Left ventricle myocardium superior (tissue), 1 donor: ENCODE measurements at regions not wholly inside any gene's neighbourhood (a gene's known extent, or its start where the extent isn't known, plus 50 kb on each side); places are given as distances from the start of the nearest gene placed in this dataset.
"Not testable (repeated sequence)": the region's sequence is repeated elsewhere in the genome, so short reads cannot be mapped to it uniquely, and the experiment has no call there.

Experiments used
- ATAC-seq: fragments of 200-7000 bp; cut with Tn5 transposase; one replicate; pipeline ENCODE4 v1.9.1; 2020; ENCODE audit warnings: mild to moderate bottlenecking, moderate library complexity
- DNase-seq: peaks from one replicate; pipeline ENCODE4 v3.0.0-alpha.2; 2020
- intact Hi-C: fragments of 100-400 bp; cut with micrococcal nuclease; formaldehyde crosslinking; loops from one replicate; pipeline ENCODE4 v1.11.0; 2022
- donor health status: DM: no; HTN: yes; CAD: no; lungs with severe emphysema.

DNA sequence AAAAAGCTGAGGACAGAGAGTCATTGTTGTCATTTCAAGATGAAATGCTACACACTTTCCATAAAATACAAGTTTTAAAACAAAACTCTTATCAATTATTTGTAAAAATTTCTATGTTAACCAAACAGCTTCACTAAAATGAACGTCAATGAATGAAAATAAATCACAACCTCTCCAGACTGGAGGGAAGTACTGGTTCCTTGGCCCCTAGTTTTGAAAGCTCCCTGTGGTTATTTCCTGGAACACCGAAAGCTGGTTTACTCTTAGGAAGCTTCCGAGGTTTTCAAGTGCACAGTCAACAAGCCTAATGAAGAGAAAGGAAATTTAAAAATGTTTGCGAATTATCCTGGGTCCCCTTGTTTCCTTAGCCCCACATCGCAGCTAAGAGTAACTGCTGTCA lies 191.1 kb upstream of the TTC29 start:
- intact Hi-C loops: no loop called here
- no peak for ATAC-seq
- no peak for DNase-seq

DNA sequence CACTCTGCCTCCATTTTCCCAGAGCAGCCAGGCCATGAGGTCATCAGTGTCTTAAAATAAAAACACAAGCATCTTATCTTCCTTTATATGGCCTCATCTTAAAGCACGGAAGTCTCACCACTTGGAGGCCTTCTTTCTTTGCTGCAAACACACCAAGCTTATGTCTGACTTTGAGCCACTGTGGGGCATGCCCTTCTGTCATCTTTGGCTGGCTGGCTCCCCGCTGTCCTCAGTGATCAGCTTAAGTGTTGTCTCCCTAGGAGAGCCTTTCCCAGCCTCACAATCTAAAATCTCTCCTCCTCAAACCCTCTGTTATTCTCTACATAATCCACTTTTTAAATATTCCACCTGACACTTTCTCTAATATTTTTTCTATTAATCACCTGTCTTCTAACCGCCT lies 191.6 kb upstream of the TTC29 start:
- ATAC-seq: no peak
- intact Hi-C loops: no loop called here
- no peak for DNase-seq

DNA sequence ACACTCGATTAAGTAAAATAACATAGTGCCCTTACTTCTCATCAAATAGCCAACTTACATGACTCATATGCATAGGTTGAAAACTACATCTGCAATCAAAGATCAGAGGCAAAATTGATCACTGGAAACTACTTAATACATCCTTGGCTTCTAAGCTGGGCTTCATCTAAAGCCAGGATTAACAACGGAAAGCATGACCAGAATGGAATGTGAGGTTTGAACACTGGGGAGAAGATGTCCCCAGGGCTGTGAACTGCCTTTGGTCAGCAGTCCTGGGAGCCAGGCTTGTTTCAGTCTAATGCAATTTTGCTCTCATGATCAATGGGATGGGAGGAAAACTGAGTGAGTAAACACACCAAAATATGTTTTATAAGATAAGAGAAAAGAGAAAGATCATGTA lies 192.5 kb upstream of the TTC29 start:
- intact Hi-C loops: no loop called here
- DNase-seq: no peak
- ATAC-seq: no peak

DNA sequence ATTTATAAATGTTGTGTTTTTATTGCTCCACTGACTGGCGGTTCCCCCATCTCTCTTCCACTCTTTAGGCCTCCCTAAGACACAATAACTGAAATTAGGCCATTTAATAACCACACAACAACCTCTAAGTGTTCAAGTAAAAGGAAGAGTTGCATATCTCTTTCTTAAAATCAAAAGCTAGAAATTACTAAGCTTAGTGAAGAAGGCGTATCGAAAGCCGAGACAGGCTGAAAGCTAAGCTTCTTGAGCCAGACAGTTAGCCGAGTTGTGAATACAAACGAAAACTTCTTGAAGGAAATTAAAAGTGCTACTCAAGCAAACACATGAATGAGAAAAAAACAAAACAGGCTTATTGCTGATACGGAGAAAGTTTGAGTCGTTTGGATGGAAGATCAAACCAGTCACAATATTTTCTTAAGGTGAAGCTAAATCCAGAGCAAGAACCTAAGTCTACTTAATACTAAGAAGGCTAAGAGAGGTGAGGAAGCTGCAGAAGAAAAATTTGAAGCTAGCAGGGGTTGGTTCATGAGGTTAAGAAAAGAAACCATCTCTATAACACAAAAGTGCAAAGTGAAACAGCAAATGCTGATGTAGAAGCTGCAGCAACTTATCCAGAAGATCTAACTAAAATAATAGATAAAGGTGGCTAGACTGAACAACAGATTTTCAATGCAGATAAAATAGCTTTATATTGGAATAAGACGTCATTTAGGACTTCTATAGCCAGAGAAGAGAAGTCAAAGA lies 194.0 kb upstream of the TTC29 start:
- intact Hi-C loops: no loop called here
- no peak for DNase-seq
- ATAC-seq: no peak

DNA sequence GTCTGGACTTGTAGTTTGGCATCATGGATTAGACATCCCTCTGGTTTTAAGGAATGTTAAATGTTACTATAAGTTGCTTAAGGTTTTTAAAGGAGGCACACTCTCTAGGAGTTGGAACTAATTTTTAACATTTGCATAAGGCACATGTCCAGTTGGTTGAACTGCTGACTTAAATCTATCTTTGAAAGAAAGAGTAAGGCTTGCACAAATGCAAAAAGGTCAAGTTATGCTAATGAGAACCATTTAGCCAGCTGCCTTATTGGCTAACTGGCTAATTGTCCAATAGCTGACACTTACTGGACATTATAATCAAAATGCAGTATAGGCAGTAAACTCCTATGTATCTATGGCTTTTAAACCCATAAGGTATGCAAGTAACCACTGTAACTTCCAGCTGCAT lies 206.1 kb upstream of the TTC29 start:
- intact Hi-C loops: no loop called here
- ATAC-seq (no peak), DNase-seq (no peak)

- DNase-seq (peak; percentile 51), ATAC-seq (peak; percentile 82)
- intact Hi-C loops: no loop called here
These were observed 212.4 kb upstream of the TTC29 start for GRCh38 chr4:147157860-147158701.

DNA sequence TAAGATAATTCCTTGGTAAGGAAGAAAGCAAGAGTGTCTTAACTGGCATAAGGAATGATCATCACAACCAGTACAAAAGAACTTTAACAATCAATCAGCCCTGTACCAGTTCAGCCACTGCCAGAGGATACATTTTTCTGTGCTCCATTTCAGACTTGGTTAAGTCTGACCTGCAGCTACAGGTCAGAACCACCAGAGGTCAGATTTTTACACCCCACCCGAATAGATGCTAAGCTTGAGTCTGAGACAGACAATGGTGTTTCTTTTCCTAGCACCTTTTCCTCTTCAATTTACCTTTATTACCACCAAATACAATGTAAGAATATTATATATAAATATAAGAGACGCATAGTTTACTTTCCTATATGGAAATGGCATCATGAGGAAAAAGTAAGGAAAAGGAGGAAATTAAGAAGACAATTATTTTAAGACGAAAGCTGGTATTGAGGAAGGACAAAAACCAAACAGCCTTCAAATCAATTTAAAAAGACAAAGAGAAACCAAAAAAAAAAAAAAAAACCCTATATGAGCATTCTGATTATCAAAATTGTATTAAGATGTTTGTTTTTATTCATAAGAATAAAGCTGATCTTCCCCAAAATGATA lies 215.3 kb upstream of the TTC29 start:
- intact Hi-C loops: loop anchor here (2.0 kb wide), 1 partner anchor 428 kb away; no protein-coding TSS in a partner anchor
- DNase-seq: no peak

GRCh38 chr4:147163311-147163710 lies 217.6 kb upstream of the TTC29 start:
- DNase-seq (no peak), ATAC-seq (no peak)
- intact Hi-C loops: no loop called here

More for the DNA sequence above, 215.3 kb upstream of the TTC29 start:
- peak; percentile 69 for ATAC-seq

- ATAC-seq, DNase-seq, intact Hi-C loops: not testable (repeated sequence)
These were observed 222.5 kb upstream of the TTC29 start for GRCh38 chr4:147168200-147168599.

DNA sequence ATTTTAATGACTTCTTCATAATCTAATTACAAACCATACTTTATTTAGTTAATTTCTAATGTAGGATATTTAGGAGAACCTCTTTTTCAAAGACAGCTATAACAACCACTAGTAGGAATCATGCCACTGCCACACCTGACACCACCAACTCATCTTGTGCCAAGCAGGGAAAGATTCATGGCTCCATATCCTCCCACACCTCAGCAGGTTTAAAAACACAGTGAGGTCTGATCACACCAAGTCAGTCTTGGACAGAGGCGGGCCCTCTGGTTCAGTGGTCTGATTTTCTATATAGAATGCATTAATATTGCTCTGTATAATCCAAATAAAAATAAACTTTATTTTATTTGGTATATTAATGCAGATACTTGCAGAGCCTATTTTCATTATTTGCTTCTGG lies 227.7 kb upstream of the TTC29 start:
- ATAC-seq (peak; percentile 59), DNase-seq (no peak)
- intact Hi-C loops: no loop called here

- DNase-seq (no peak), ATAC-seq (peak; percentile 100)
- intact Hi-C loops: no loop called here
These were observed 228.3 kb upstream of the TTC29 start for GRCh38 chr4:147173797-147174432.

DNA sequence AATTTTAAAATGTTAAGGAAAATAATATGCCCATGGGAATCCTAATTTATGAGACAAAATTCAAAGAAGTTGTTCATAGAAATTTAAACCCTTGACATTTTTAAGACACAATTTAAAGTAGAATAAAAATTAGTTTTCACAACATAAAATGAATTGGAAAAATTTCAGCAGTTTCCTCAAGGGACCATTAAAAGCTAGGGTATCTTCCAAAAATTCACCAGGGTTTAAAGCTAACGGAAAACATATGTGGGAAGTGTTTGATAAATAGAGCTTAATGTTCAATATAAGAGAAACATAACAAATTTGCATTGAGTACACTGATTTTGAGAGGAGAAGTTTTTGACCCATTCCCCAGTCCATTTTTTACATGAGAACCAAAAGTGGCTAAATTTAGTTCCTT lies 228.9 kb upstream of the TTC29 start:
- intact Hi-C loops: no loop called here
- no peak for DNase-seq
- ATAC-seq: no peak

DNA sequence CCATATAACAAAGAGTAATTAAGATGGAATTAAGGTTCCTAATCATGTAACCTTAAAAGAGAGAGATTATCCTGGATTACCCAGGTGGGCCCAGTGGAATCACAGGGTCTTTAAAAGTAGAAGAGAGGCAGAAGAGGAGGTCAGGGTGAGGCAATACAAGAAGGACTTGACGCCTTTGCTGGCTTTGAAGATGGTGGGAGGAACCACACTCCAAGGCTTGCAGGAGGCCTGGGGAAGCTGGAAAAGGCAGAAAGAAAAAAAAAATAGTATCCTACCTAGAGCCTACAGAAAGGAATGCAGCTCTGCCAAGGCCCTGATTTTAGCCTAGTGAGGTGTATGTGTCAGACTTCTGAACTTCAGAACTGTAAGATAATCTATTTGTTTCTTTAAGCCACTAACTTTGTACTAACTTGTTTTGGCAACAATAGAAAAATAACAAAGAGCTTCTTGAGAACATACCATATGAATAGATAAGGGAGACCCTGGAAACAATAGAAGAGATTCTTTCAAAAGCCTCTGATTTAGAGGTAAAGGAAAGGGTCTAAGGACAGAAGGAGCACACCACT lies 229.9 kb upstream of the TTC29 start:
- DNase-seq (no peak), ATAC-seq (no peak)
- intact Hi-C loops: no loop called here

- intact Hi-C loops: no loop called here
- DNase-seq (no peak), ATAC-seq (no peak)
These were observed 236.4 kb upstream of the TTC29 start for GRCh38 chr4:147182041-147182440.

DNA sequence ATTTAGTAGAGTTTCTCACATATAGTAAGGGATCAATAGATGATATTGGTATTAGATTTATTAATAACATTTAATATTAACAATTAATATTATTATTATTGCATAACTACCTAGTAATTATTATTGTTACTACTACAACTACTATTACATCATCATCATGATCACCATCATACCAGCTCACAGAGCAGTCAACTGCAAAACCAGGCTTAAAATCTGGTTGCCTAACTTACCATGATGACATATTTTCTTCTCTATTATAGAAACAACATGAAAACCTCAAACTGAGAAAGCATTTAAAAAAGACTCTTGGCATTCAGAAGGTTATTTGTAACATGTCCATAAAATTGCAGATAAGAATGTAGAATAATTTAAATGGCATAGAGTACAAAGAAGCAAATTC lies 247.0 kb upstream of the TTC29 start:
- DNase-seq (no peak), ATAC-seq (no peak)
- intact Hi-C loops: no loop called here

GRCh38 chr4:147194114-147194513 lies 248.4 kb upstream of the TTC29 start:
- ATAC-seq (peak; percentile 82), DNase-seq (no peak)
- intact Hi-C loops: no loop called here

DNA sequence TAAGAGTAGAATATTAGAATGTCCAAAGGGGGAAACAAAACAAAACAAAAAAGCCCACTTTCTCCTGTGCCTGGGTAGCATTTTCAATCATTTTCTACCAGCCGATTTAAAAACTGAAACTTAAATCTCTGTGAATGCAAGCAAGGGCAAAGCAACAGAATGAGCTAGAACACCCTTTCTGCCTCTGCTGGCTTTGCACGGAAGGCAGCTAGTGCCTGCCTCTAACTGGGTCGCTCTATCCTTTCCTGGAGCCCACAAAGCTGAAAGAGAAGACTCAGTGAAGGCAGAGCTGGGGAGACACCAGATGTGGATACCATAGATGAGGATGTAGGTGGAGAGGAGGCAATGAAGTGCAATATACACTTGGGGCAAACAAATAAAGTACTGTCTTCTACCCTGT lies 248.9 kb upstream of the TTC29 start:
- intact Hi-C loops: no loop called here
- ATAC-seq (peak; percentile 29), DNase-seq (no peak)

- ATAC-seq (no peak), DNase-seq (no peak)
- intact Hi-C loops: no loop called here
These were observed 249.7 kb upstream of the TTC29 start for GRCh38 chr4:147195386-147195785.

DNA sequence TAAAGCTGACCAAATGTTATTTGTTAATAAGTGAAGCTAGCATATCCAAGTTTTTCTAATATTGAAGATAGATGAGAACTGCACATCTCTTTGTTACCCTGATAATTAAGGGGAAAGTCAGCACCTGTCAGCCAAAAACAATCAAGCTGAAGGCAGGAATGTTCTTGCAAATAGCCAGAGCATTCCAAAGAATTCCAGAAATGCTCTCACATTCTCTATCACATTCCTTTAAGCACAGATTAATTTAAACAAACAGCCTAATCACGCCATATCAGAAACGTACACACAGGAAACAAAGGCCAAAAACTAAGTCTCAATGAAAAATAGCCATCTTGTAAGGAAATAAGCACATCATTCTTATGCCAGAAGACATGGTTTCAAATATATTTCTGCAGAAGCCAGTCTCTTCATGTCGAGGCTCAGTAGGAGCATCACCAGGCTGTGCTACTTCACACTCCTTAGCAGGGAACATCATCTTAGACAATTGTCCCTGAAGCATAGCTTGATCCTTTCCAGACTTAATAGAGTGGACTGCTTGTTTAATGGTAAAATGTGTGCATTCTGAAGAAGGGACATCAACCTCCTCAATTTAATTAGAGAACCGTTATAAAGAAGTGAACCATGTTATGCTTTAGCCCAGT lies 252.9 kb upstream of the TTC29 start:
- DNase-seq (no peak), ATAC-seq (no peak)
- intact Hi-C loops: no loop called here
